ENCODE measurements at regions not wholly inside any gene's neighbourhood (a gene's known extent, or its start where the extent isn't known, plus 50 kb on each side); places are given as distances from the start of the nearest gene placed in this dataset.

- TF ChIP-seq, protein P1, sequence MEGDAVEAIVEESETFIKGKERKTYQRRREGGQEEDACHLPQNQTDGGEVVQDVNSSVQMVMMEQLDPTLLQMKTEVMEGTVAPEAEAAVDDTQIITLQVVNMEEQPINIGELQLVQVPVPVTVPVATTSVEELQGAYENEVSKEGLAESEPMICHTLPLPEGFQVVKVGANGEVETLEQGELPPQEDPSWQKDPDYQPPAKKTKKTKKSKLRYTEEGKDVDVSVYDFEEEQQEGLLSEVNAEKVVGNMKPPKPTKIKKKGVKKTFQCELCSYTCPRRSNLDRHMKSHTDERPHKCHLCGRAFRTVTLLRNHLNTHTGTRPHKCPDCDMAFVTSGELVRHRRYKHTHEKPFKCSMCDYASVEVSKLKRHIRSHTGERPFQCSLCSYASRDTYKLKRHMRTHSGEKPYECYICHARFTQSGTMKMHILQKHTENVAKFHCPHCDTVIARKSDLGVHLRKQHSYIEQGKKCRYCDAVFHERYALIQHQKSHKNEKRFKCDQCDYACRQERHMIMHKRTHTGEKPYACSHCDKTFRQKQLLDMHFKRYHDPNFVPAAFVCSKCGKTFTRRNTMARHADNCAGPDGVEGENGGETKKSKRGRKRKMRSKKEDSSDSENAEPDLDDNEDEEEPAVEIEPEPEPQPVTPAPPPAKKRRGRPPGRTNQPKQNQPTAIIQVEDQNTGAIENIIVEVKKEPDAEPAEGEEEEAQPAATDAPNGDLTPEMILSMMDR (IDR thresholded peaks at IDR 0.05; ENCODE audit: poor library complexity) = no peak
- TF ChIP-seq EZH2 (IDR thresholded peaks at IDR 0.05; ENCODE audit: borderline replicate concordance) = no peak
- no peak for TF ChIP-seq EZH2phosphoT487 (IDR thresholded peaks at IDR 0.05; ENCODE audit: low read depth, severe bottlenecking, unreplicated experiment)
These were observed 226.0 kb downstream of the TOX3 start for GRCh38 chr16:52320930-52321439.
